ENCODE measurements at regions not wholly inside any gene's neighbourhood (a gene's known extent, or its start where the extent isn't known, plus 50 kb on each side); places are given as distances from the start of the nearest gene placed in this dataset.
"Not testable (repeated sequence)": the region's sequence is repeated elsewhere in the genome, so short reads cannot be mapped to it uniquely, and the experiment has no call there.

GRCh38 chrX:40809210-40809609, 73.9 kb upstream of the MED14 start:
- Histone ChIP-seq H3K79me2 (ENCODE audit: insufficient read depth, low read length) (no peaks in the 10 kb centered on the region), H3K36me3 (ENCODE audit: insufficient read depth, low read length) (no peaks in the 10 kb centered on the region), H3K4me2 (ENCODE audit: insufficient read depth, low read length) (no peak overlapping the region), H4K20me1 (ENCODE audit: insufficient read depth, low read length) (no peaks in the 10 kb centered on the region), H3K9ac (ENCODE audit: low read depth, low read length) (no peak overlapping the region), H2AFZ (ENCODE audit: low read depth, low read length) (no peak overlapping the region), H3K27ac (ENCODE audit: low read length) (no peak overlapping the region), H3K27me3 (ENCODE audit: insufficient read depth, low read length, poor library complexity) (no peaks in the 10 kb centered on the region), H3K4me1 (ENCODE audit: insufficient read depth, low read length) (no peaks in the 10 kb centered on the region), H3K9me3 (ENCODE audit: insufficient read depth, low read length, severe bottlenecking) (no peaks in the 10 kb centered on the region), H3K4me3 (ENCODE audit: low read depth in 1 of 2, low read length in 2 of 2) (no peak overlapping the region)
- DNase-seq (no peak), ATAC-seq (ENCODE audit: insufficient read depth, low read depth) (peak; percentile 29; the same call in 1 of the 3 replicates)
- no peak for TF ChIP-seq CTCF (IDR thresholded peaks at IDR 0.05; ENCODE audit: borderline replicate concordance, extremely low read depth, low read length, poor library complexity, severe bottlenecking)
- no peak for TF ChIP-seq EZH2 (IDR thresholded peaks at IDR 0.05; ENCODE audit: borderline replicate concordance, low read depth, low read length, severe bottlenecking)

GRCh38 chrX:40815045-40815444, 79.7 kb upstream of the MED14 start:
- not testable (repeated sequence) for H3K36me3 ChIP-seq (ENCODE audit: insufficient read depth, low read length); H2AFZ ChIP-seq (ENCODE audit: low read depth, low read length); H3K27me3 ChIP-seq (ENCODE audit: insufficient read depth, low read length, poor library complexity); H3K9ac ChIP-seq (ENCODE audit: low read depth, low read length); H3K4me3 ChIP-seq (ENCODE audit: low read depth in 1 of 2, low read length in 2 of 2); H4K20me1 ChIP-seq (ENCODE audit: insufficient read depth, low read length); H3K4me1 ChIP-seq (ENCODE audit: insufficient read depth, low read length); H3K4me2 ChIP-seq (ENCODE audit: insufficient read depth, low read length); DNase-seq; H3K9me3 ChIP-seq (ENCODE audit: insufficient read depth, low read length, severe bottlenecking); H3K27ac ChIP-seq (ENCODE audit: low read length); H3K79me2 ChIP-seq (ENCODE audit: insufficient read depth, low read length); ATAC-seq (ENCODE audit: insufficient read depth, low read depth)

GRCh38 chrX:40816906-40817305, 81.6 kb upstream of the MED14 start:
- Histone ChIP-seq H3K36me3 (ENCODE audit: insufficient read depth, low read length) (no peaks in the 10 kb centered on the region), H3K9me3 (ENCODE audit: insufficient read depth, low read length, severe bottlenecking) (no peaks in the 10 kb centered on the region), H3K9ac (ENCODE audit: low read depth, low read length) (no peak overlapping the region), H3K27ac (ENCODE audit: low read length) (no peak overlapping the region), H3K27me3 (ENCODE audit: insufficient read depth, low read length, poor library complexity) (no peaks in the 10 kb centered on the region), H3K79me2 (ENCODE audit: insufficient read depth, low read length) (no peaks in the 10 kb centered on the region), H2AFZ (ENCODE audit: low read depth, low read length) (no peak overlapping the region), H3K4me1 (ENCODE audit: insufficient read depth, low read length) (no peaks in the 10 kb centered on the region), H3K4me3 (ENCODE audit: low read depth in 1 of 2, low read length in 2 of 2) (no peak overlapping the region), H4K20me1 (ENCODE audit: insufficient read depth, low read length) (no peaks in the 10 kb centered on the region), H3K4me2 (ENCODE audit: insufficient read depth, low read length) (no peak overlapping the region)
- ATAC-seq (ENCODE audit: insufficient read depth, low read depth), result no peak
- DNase-seq, result no peak
- TF ChIP-seq CTCF (IDR thresholded peaks at IDR 0.05; ENCODE audit: borderline replicate concordance, extremely low read depth, low read length, poor library complexity, severe bottlenecking) (no peak), EZH2 (IDR thresholded peaks at IDR 0.05; ENCODE audit: borderline replicate concordance, low read depth, low read length, severe bottlenecking) (no peak)

- Histone ChIP-seq H3K9ac (ENCODE audit: low read depth, low read length) (no peak overlapping the region), H2AFZ (ENCODE audit: low read depth, low read length) (no peak overlapping the region), H3K27ac (ENCODE audit: low read length) (no peak overlapping the region), H3K4me1 (ENCODE audit: insufficient read depth, low read length) (no peaks in the 10 kb centered on the region), H4K20me1 (ENCODE audit: insufficient read depth, low read length) (no peaks in the 10 kb centered on the region), H3K36me3 (ENCODE audit: insufficient read depth, low read length) (no peaks in the 10 kb centered on the region), H3K9me3 (ENCODE audit: insufficient read depth, low read length, severe bottlenecking) (no peaks in the 10 kb centered on the region), H3K4me3 (ENCODE audit: low read depth in 1 of 2, low read length in 2 of 2) (no peak overlapping the region), H3K27me3 (ENCODE audit: insufficient read depth, low read length, poor library complexity) (no peaks in the 10 kb centered on the region), H3K4me2 (ENCODE audit: insufficient read depth, low read length) (no peak overlapping the region), H3K79me2 (ENCODE audit: insufficient read depth, low read length) (no peaks in the 10 kb centered on the region)
- no peak for TF ChIP-seq CTCF (IDR thresholded peaks at IDR 0.05; ENCODE audit: borderline replicate concordance, extremely low read depth, low read length, poor library complexity, severe bottlenecking)
- TF ChIP-seq EZH2 (IDR thresholded peaks at IDR 0.05; ENCODE audit: borderline replicate concordance, low read depth, low read length, severe bottlenecking), result no peak
- ATAC-seq (ENCODE audit: insufficient read depth, low read depth) (no peak), DNase-seq (no peak)
Measured at GRCh38 chrX:40818236-40818635, 82.9 kb upstream of the MED14 start.
